GM12864 (cell line): ENCODE measurements at regions not wholly inside any gene's neighbourhood (a gene's known extent, or its start where the extent isn't known, plus 50 kb on each side); places are given as distances from the start of the nearest gene placed in this dataset.
"Not testable (repeated sequence)": the region's sequence is repeated elsewhere in the genome, so short reads cannot be mapped to it uniquely, and the experiment has no call there.

Source experiments
- DNase-seq: peaks from one replicate; pipeline ENCODE4 v3.0.0-alpha.2; 2011; ENCODE audit warnings: low read depth
- H3K4me3 ChIP-seq: 2 replicates; pipeline ENCODE4 v1.5.1; 2011; ENCODE audit warnings: mild to moderate bottlenecking, low read depth, low read length, control low read depth
- CTCF ChIP-seq: IDR thresholded peaks from 2 replicates; pipeline ENCODE4 v1.5.1; 2011; ENCODE audit warnings: low read depth, mild to moderate bottlenecking, moderate library complexity, low read length, control low read depth, inconsistent platforms; ENCODE audit errors: missing control alignments

GRCh38 chr14:81766321-81766915, 232.8 kb upstream of the SEL1L start:
- no peak for DNase-seq
- no peak overlapping the region for H3K4me3 ChIP-seq
- TF ChIP-seq CTCF, result no peak

- DNase-seq, result no peak
- TF ChIP-seq CTCF, result no peak
- H3K4me3 ChIP-seq, result no peak overlapping the region
Observed at GRCh38 chr14:81767266-81767995, 233.8 kb upstream of the SEL1L start.

GRCh38 chr14:81771651-81772275, 238.1 kb upstream of the SEL1L start:
- no peak for DNase-seq
- H3K4me3 ChIP-seq, result no peak overlapping the region
- TF ChIP-seq CTCF, result no peak

- TF ChIP-seq CTCF, result no peak
- H3K4me3 ChIP-seq, result no peak overlapping the region
- DNase-seq, result no peak
Observed at GRCh38 chr14:81772381-81772780, 238.7 kb upstream of the SEL1L start.

- DNase-seq, result no peak
- no peak for TF ChIP-seq CTCF
- H3K4me3 ChIP-seq, result no peak overlapping the region
Observed at GRCh38 chr14:81776531-81776930, 242.9 kb upstream of the SEL1L start.

- not testable (repeated sequence) for H3K4me3 ChIP-seq, DNase-seq
Observed at GRCh38 chr14:81781798-81782197, 248.1 kb upstream of the SEL1L start.

GRCh38 chr14:81784084-81784483, 250.4 kb upstream of the SEL1L start:
- no peak for TF ChIP-seq CTCF

More at GRCh38 chr14:81784084-81784483, 250.4 kb upstream of the SEL1L start:
- DNase-seq, result no peak
- H3K4me3 ChIP-seq, result no peak overlapping the region
